Duodenal mucosa (tissue), 2 donors: ENCODE measurements at regions not wholly inside any gene's neighbourhood (a gene's known extent, or its start where the extent isn't known, plus 50 kb on each side); places are given as distances from the start of the nearest gene placed in this dataset.
"Not testable (repeated sequence)": the region's sequence is repeated elsewhere in the genome, so short reads cannot be mapped to it uniquely, and the experiment has no call there.

ENCODE experiments used
- H3K27ac ChIP-seq: one replicate; pipeline ENCODE4 v1.7.0; 2013; ENCODE audit warnings: low read depth, low read length
- H3K27me3 ChIP-seq, 2 donors: one replicate each; pipeline ENCODE4 v1.7.0; 2013; ENCODE audit warnings: low read length in 2 of 2, control low read depth in 1 of 2; ENCODE audit not compliant: insufficient read depth in 2 of 2, control insufficient read depth in 1 of 2
- H3K36me3 ChIP-seq, 2 donors: one replicate each; pipeline ENCODE4 v1.7.0; 2013; ENCODE audit warnings: low read length in 2 of 2, control low read depth in 1 of 2; ENCODE audit not compliant: insufficient read depth in 2 of 2, control insufficient read depth in 1 of 2
- H3K4me1 ChIP-seq, 2 donors: one replicate each; pipeline ENCODE4 v1.7.0; 2013; ENCODE audit warnings: low read length in 2 of 2, control low read depth in 1 of 2; ENCODE audit not compliant: insufficient read depth in 2 of 2, control insufficient read depth in 1 of 2
- H3K4me3 ChIP-seq, 2 donors: one replicate each; pipeline ENCODE4 v1.7.0; 2013; ENCODE audit warnings: low read length in 2 of 2, low read depth in 1 of 2
- H3K9ac ChIP-seq, 2 donors: one replicate each; pipeline ENCODE4 v1.7.0; 2013; ENCODE audit warnings: low read length in 2 of 2, low read depth in 1 of 2
- H3K9me3 ChIP-seq, 2 donors: one replicate each; pipeline ENCODE4 v1.7.0; 2013; ENCODE audit warnings: low read length in 2 of 2, control low read depth in 1 of 2; ENCODE audit not compliant: control insufficient read depth in 1 of 2

- Histone ChIP-seq H3K4me1 (no peaks in the 10 kb centered on the region), H3K27ac (no peak overlapping the region), H3K9ac (no peak overlapping the region), H3K9me3 (peaks cover 0 to 8% of the 10 kb centered on the region in 2 donors), H3K36me3 (no peaks in the 10 kb centered on the region), H3K4me3 (no peak overlapping the region), H3K27me3 (no peaks in the 10 kb centered on the region)
These were observed 93.4 kb upstream of the SLC25A48 start for GRCh38 chr5:135741040-135741439.

GRCh38 chr5:135740475-135740874, 94.0 kb upstream of the SLC25A48 start:
- H3K36me3 ChIP-seq: no peaks in the 10 kb centered on the region

GRCh38 chr5:135739383-135739981, 95.0 kb upstream of the SLC25A48 start:
- Histone ChIP-seq H3K9me3 (no peaks in the 10 kb centered on the region), H3K4me3 (no peak overlapping the region), H3K36me3 (no peaks in the 10 kb centered on the region), H3K27ac (no peak overlapping the region), H3K27me3 (no peaks in the 10 kb centered on the region), H3K9ac (no peak overlapping the region), H3K4me1 (no peaks in the 10 kb centered on the region)

More at GRCh38 chr5:135740475-135740874, 94.0 kb upstream of the SLC25A48 start:
- Histone ChIP-seq H3K4me1 (no peaks in the 10 kb centered on the region), H3K9ac (no peak overlapping the region), H3K27ac (no peak overlapping the region), H3K4me3 (no peak overlapping the region), H3K9me3 (peaks cover 0 to 8% of the 10 kb centered on the region in 2 donors), H3K27me3 (no peaks in the 10 kb centered on the region)

- no peak overlapping the region for H3K4me3 ChIP-seq
- no peak overlapping the region for H3K9ac ChIP-seq
- H3K9me3 ChIP-seq: no peaks in the 10 kb centered on the region
- no peaks in the 10 kb centered on the region for H3K36me3 ChIP-seq
- no peaks in the 10 kb centered on the region for H3K27me3 ChIP-seq
- H3K27ac ChIP-seq: no peak overlapping the region
- H3K4me1 ChIP-seq: no peaks in the 10 kb centered on the region
These were observed 95.9 kb upstream of the SLC25A48 start for GRCh38 chr5:135738564-135738875.

GRCh38 chr5:135737701-135738563, 96.5 kb upstream of the SLC25A48 start:
- Histone ChIP-seq H3K4me1 (no peaks in the 10 kb centered on the region), H3K27ac (no peak overlapping the region), H3K36me3 (no peaks in the 10 kb centered on the region), H3K27me3 (no peaks in the 10 kb centered on the region), H3K9me3 (no peaks in the 10 kb centered on the region), H3K4me3 (no peak overlapping the region), H3K9ac (no peak overlapping the region)

GRCh38 chr5:135736952-135737351, 97.5 kb upstream of the SLC25A48 start:
- H3K4me3 ChIP-seq, H3K4me1 ChIP-seq, H3K27me3 ChIP-seq, H3K36me3 ChIP-seq, H3K27ac ChIP-seq, H3K9ac ChIP-seq, H3K9me3 ChIP-seq: not testable (repeated sequence)

- Histone ChIP-seq H3K9ac (no peak overlapping the region), H3K27me3 (no peaks in the 10 kb centered on the region), H3K4me3 (no peak overlapping the region), H3K27ac (no peak overlapping the region), H3K9me3 (no peaks in the 10 kb centered on the region), H3K36me3 (no peaks in the 10 kb centered on the region), H3K4me1 (no peaks in the 10 kb centered on the region)
These were observed 98.6 kb upstream of the SLC25A48 start for GRCh38 chr5:135735831-135736230.

GRCh38 chr5:135734956-135735355, 99.5 kb upstream of the SLC25A48 start:
- H3K9me3 ChIP-seq, H3K36me3 ChIP-seq, H3K9ac ChIP-seq, H3K27ac ChIP-seq, H3K4me3 ChIP-seq, H3K27me3 ChIP-seq, H3K4me1 ChIP-seq: not testable (repeated sequence)

- H3K27ac ChIP-seq, H3K36me3 ChIP-seq, H3K4me1 ChIP-seq: not testable (repeated sequence)
These were observed 103.4 kb upstream of the SLC25A48 start for GRCh38 chr5:135731034-135731433.

GRCh38 chr5:135730161-135730560, 104.3 kb upstream of the SLC25A48 start:
- not testable (repeated sequence) for H3K27ac ChIP-seq

More at GRCh38 chr5:135731034-135731433, 103.4 kb upstream of the SLC25A48 start:
- H3K9ac ChIP-seq, H3K9me3 ChIP-seq, H3K27me3 ChIP-seq, H3K4me3 ChIP-seq: not testable (repeated sequence)

More at GRCh38 chr5:135730161-135730560, 104.3 kb upstream of the SLC25A48 start:
- not testable (repeated sequence) for H3K4me1 ChIP-seq, H3K9me3 ChIP-seq, H3K4me3 ChIP-seq, H3K9ac ChIP-seq, H3K36me3 ChIP-seq, H3K27me3 ChIP-seq
